HG02870 (cell line): ENCODE measurements at regions not wholly inside any gene's neighbourhood (a gene's known extent, or its start where the extent isn't known, plus 50 kb on each side); places are given as distances from the start of the nearest gene placed in this dataset.
"Not testable (repeated sequence)": the region's sequence is repeated elsewhere in the genome, so short reads cannot be mapped to it uniquely, and the experiment has no call there.

Source experiments
- ATAC-seq: cut with Tn5 transposase; IDR thresholded peaks from one replicate; pipeline ENCODE4 v1.9.1; 2021; ENCODE audit warnings: mild to moderate bottlenecking, moderate library complexity; ENCODE audit not compliant: unreplicated experiment

DNA sequence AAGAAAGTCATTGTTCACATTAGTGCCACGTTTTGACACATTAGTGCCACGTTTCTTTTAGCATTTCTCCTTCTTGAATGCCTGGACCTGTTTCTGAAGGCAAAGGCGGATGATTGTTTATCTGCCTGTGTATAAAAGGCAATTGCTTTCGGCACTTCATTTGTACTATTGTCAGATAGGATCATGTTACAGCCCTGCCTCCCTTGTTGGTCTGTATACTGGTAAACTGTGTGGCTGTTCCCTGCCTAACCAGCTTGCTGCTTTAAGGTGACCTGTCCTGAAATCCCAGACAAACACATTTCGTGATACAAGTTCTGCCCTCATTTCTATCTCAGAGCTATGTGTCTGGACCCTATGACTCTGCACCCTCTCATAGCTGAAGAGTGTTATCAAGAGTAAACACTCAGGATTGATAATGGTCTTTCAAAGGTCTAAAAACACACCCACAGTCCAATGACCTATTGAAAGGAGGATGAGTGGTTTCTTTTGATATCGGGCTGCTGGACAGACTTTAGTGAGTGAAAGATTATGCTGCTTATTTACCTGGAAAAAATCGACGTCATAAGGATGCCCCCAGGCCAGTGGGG is 276.3 kb upstream of the MCTP2 start:
- no peak for ATAC-seq

DNA sequence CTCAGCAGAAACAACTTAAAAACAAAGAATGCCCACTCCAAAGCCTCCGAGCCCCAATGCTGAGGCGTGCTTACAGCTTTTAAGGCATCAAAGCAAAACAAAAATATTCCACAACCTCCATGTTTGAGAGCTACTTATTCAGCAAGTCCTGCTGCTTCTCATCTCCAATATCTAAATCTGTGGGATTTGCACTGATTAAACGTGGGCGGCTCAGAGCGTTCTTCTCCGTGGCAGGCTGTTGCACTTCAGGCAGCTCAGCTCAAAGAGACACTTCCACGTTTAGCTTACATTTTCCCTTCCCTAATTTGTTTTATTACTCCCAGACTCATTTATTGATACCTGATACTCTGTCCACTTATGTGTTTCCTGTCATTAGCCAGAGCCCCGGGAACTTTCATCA is 282.6 kb upstream of the MCTP2 start:
- no peak for ATAC-seq

DNA sequence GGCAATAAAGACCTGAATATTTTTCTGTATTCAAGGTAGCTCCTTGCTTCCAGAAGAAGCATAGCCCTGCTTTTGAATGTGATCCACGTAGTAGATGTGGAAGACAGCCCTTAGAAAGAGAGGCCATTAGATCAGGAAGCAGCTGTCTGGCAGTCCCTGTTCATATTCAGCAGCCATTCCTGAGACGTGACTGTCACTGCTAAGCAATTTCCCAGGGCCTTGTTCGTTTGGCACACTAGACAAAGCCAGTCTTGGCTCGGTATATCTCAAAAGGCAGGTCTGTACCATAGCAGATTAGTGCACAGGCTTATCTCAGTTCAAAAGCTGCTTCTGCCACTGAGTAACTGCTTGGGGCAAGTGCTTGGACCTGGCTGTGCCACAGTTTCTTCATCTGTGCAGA is 287.8 kb upstream of the MCTP2 start:
- no peak for ATAC-seq

DNA sequence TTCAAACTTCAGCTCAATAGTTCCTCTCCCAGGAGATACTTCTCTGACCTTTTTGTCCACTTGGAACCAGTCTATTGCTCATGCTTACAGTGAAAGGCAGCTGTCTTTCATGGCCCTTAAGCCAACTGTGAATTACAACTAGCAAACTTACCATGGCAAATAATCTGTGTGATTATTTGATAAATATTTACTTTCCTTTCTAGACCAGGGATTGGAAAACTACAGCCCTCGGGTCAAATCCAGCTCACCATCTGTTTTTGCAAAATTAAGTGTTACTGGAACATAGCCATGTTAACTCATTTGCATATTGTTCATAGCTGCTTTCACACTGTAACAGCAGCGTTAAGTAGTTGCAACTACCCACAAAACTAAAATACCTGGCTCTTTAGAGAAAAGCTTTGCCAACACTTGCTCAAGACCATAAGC is 289.1 kb upstream of the MCTP2 start:
- ATAC-seq, result no peak

DNA sequence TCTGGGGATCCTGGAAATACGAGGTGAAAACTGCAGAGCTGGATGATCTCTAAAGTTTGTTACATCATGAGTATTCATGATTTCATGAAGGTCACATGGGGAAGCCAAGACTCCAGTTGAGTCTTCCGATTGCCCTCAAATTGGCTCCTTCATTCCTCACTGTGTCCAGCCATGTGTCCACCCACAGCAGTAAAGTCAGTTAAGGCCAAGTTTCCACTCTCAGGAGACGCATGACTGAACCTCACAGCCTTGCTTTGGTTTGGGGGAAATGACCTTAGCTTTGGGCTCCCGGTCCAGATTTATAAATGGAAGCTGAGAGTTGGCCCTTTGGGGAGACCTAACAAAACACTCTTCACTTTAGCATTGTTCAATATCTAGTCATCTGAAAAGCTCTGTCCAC is 289.7 kb upstream of the MCTP2 start:
- ATAC-seq, result no peak

DNA sequence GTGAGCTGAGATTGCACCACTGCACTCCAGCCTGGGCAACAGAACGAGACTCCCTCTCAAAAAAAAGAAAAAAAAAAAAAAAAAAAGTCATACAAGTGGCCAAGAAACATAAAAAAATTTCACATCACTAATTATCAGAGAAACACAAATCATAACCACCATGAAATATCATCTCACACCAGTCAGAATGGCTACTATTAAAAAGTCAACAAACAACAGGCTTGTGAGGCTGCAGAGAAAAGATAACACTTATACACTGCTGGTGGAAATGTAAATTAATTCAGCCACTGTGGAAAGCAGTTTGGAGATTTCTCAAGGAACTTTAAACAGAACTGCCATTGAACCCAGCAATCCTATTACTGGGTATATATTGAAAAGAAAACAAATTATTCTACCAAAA is 291.1 kb upstream of the MCTP2 start:
- no peak for ATAC-seq

DNA sequence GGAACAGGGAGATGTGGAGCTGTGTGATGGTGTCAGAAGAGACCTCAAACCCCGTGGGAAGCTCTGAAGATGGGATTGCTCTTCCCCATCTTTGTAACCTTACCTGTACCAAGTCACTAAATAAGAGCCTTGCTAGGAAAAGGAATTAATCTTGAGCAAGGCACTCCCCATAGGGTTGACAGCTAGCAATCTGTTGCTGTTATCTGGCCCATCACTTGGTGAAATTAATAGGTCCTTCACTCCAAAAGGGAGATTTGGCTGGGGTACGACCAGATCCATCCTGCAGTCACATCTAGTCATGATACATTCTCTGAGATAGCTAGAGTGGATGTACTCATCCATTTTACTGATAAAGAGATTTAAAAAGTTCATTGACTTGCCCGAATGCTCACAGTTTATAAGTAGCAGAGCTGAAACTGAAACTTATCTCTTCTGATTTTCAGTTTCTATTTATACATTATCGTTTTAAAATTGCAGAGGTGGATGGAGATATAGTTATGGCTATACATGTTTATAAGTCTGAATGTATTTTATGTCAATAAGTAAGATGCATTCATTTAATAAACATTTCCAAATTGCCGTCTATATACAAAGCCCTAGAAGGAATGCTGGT is 299.1 kb upstream of the MCTP2 start:
- no peak for ATAC-seq

DNA sequence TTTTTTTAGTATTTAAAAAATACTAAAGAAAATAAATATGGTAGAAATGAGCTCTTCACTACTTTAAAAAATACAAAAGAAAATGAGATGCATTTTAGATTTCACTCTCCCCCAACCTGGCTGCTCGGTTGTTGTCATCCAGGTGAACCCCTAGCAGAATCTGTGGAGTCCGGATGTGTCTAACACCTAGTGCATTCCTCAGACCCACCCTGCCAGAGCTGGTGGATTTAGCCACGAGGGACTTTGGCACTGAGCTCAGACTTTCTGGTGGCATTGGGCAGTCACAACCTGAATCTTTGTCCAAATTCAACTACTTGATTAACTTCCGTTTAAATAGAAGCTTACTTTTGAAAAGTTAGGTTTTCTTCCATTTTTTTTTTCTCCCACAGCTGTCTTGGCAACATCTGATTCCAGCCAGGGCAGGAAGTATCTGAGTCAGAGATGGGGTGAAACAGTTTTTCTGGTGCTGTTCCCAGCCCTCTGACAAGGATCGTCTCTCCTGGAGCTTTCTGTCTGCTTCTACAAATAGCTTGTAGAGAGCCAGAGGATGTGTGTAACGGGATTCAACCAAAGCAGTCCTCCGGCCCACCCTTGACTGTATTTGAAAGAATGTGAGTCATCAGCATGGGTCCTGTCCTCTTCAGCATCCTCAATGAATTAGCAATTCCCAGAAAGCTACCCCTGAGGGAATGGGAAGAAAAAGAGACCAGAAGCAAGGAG is 301.8 kb upstream of the MCTP2 start:
- no peak for ATAC-seq

DNA sequence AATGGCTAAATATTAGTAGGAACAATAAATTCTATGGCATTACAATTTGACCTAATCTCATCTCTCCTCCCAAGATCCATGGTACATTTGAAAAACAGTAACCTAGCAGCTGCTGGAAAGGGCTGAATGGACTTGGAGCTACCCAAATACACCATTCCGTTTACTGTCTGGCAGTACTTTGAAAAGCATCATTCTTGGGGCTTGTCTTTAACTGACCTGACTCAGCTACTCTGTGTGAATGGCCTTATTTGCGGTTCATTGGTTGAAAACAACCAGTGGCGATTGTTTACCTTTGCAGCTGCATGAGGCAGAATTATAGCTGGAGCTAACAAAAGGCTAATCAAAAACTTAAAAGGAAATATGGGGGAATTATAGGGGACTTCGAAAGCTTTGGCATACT is 311.2 kb upstream of the MCTP2 start:
- no peak for ATAC-seq

DNA sequence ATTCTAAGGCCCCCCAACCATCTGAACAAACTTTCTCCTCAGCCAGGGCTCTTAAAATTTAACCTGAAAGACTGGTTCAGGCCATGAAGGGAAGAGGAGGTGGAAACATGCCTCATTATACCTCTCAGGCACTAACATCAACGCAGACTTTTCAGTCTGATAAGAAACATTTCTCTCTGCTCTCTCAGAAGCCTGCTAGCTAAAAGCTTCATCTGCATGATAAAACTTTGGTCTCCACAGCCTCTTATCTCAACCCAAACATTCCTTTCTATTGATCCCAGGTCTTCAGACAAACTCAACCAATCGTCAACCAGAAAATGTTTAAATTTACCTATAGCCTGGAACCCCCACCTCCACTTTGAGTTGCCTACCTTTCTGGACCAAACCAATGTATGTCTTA is 312.6 kb upstream of the MCTP2 start:
- ATAC-seq, result not testable (repeated sequence)

DNA sequence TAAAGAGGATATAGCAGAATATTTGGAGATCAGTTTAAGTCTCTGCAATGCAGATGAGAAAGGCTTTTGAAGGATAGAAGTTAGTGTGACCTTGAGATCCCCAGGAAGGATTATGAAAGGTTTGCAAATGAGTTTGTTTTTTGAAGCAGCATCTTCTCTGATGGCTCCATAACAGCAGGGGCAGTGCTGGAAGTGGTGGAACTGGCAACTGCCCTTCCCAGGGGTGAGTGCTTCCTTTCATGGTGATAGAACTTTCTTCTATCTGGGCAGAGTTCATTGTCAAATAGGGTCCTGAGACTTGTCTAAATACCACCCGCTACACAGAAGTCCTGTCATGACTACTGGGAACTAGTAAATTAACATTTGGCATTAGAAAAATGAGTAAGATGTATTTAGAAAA is 314.2 kb upstream of the MCTP2 start:
- no peak for ATAC-seq

DNA sequence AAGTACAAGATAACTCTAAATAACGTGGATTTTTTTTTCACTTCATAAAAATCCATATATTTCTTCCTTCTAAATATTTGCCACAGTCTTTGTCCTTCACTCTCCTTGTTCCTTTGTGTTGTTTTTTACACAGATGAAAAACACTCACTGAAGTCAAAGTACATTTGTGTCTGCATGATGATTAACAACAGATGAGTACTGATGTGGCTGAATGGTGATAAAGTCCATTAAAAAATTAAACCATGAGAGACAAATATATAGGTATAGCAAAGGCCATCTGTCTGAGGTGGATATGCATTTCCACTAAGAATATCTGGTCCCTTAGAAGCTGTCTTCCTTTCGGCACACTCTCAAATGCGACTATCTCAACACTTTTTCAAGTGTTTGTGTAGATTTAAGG is 317.5 kb upstream of the MCTP2 start:
- no peak for ATAC-seq

DNA sequence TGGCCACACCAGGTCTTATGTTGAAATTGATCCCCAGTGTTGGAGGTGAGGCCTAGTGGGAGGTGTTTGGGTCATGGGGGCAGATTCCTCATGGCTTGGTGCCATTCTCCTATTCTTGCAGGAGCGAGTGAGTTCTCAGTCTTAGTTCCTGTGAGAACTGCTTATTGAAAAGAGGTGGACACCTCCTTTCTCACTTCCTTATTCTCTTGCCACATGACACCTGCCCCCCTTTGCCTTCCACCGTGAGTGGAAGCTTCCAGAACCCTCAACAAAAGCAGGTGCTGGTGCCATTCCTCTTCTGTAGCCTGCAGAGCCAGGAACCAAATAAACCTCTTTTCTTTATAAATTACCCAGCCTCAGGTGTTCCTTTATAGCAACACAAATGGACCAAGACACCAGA is 318.1 kb upstream of the MCTP2 start:
- no peak for ATAC-seq

DNA sequence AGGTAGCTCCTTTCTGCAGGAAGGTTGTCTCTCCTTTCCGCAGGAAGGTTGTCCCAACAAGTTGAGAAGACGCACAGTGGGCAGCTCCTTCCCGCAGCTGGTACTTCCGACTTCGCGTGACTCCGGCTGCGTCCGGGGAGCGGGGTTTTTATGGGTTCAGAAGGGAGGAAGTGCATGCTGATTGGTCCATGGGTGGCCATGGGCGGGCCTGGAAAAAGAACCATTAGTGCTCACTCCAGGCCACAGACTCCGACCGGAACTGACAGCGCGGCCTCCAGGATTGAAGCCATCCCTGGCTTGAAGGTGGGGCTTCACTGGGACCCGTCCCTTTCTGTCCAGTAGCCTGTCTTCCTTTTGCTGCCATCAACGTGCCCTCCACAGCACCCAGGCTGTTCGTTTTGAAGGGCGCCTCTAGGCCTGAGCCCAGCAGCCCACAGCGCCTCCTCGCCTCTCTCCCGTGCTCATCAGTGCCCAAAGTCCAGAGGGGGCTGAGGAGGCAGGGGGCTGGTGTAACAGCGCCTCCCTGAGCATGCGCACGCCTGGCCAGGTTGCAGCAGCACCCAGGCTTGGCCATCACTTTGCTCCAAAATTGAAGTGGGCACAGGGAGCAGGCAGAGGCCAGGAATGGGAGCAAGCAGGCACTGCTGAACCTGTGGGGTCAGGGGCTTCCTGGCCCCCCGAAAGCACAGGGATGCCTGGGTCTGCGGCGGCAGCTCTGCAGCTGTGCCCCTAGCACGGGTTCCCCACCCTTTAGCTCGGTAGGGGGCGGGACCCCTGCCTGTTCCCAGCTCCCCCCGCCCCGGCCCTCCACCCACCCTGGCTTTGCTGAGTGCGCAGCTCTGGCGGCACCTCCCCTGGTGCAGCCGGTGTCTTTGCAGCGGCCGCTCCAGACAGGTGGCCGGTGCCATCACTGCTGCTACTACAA is 330.6 kb upstream of the MCTP2 start:
- ATAC-seq, result no peak

DNA sequence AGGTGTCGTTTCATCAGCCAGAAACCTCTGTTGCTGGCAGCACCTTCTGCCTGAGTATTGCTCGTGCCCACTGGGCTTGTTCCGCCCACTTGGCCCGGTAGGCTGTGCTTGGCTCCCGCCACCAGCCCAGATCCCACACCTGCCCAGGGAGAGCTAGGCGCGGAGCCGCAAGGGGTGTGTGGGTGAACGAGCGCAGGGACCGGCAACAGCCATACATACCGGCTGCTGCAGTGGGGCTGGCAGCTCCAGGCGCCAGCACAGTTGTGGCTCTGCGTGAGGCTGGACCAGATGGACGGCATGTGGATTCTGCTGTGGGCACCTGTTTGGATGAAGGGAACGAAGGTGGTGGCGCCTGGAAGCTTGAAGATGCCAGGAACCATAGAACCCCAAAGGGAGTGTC is 331.5 kb upstream of the MCTP2 start:
- no peak for ATAC-seq

DNA sequence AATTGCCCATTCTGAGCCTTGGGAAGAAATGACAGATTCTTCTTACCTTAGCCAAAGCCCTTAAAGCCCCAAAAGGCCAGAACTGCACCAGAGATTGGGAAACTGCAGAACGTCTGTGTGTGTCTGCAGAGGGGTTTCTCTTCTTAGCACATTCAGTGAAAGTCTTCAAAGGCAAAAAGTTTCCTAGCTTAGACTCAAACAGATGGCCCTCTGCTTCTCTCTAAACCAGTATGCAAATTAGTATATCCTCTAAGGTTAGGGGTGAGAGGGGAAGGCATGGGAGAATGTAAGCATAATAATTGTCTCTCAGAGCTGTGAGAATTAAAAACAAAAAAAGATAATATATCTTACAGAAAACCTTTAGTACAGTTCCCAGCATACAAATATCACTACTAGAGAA is 334.0 kb upstream of the MCTP2 start:
- ATAC-seq, result no peak

DNA sequence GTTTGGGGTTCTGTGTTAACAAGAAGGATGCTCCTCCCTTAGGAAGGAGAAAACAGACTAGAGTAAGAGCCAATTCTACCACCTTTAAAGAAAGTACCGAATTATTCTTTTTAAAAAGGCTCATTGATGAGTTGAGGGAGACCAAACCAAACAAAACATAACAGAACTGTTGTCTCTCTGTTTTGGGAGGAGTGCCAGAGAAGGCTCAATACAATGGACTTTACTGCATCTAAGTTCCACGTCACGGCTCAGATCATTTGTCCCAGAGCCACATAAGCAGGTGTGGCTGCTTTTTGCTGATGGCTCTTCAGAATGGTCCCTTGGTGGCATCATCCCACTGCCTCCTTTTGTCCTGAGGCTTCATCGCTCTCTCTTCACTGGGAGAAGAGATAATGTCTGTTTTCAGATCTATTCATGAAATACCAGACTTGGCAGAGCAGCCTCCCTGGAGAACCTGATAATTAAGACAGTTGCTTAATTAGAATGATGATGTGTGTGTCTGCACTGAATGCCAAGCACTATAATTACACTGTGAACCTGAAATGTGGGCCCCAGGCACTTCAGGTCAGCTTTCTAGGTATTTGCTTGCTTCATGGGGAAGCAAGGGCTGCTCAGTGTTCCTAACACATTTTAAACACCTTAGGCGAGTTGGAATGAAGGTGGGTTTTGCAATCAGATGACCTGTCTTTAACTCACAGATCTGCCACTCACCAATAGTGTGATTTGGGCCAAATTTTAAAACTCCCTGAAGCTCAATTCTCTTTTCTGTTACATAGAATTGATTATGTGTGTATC is 335.2 kb upstream of the MCTP2 start:
- ATAC-seq, result no peak

DNA sequence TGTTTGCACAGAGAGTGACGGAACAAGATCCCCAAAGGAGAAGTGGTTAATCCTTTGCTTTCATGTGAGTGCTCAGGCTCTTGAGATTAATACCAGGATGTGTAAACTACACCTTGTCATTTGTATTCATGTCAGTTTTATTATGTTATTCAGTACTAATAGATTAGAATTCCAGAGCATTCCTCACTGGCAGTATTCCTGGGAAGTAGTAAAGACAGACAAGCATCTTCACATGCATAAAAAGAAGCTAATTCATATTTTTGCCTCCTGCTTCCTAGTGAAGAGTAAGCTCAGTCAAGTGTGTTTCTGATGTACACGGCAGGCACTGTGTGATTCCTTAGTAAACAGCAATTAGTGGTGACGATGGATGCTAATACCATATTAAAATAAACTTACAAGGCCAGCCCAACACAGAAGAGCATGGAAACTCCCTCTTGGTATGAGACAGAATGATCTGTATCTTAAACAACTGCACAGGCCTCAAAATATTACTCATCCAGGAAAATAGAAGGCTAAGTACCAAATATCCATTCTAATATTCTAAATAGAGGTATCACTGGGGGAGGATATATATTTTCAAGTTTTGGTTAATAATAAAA is 336.8 kb upstream of the MCTP2 start:
- ATAC-seq, result no peak

DNA sequence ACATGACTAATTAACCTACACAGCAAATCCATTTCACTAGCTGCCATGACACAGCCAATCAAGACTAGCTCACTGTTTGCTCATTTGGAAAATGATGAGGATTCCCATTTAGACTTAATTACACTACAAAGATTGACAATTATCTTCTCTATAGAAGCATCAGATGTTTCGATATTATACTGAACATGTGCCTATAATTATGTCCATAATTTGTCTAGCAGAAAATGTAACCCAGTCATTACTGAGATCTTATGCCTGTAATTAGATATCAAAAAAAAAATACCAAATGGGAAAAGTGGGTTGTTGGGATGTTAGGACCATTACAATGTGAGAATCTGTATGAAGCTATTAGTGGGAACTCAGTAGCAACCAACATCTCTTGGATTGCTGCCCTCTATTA is 344.2 kb upstream of the MCTP2 start:
- ATAC-seq, result no peak

DNA sequence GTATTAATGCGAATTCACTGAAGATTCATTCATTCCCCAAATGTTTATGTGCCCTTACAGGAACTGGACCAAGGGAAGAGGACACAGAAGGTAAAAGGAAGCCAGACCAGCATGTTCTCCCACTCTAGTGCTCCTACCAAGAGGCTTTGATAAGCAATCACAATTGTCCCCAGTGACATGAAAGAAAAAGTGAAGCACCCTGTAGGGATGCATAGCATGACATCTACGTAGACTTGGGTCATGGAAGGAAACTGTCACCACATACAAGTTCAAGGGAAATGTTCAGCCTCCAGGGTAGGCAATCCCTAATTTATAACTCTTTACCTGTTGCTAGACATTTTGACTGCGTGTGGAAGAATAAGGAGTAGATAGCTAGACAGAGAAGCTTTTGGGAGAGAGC is 348.6 kb upstream of the MCTP2 start:
- no peak for ATAC-seq
